ENCODE measurements at regions not wholly inside any gene's neighbourhood (a gene's known extent, or its start where the extent isn't known, plus 50 kb on each side); places are given as distances from the start of the nearest gene placed in this dataset.

GRCh38 chr6:80642452-80642851, 536.0 kb downstream of the BCKDHB start:
- H3K79me2 ChIP-seq (ENCODE audit: insufficient read depth, low read depth) = no peaks in the 10 kb centered on the region
- peaks cover 46% of the 10 kb centered on the region for H3K4me1 ChIP-seq (ENCODE audit: low read depth, poor library complexity, severe bottlenecking)
- H3K4me3 ChIP-seq (IDR thresholded peaks at IDR 0.05; ENCODE audit: insufficient read depth, low read depth, low read length) = no peak overlapping the region
- H2AFZ ChIP-seq (ENCODE audit: low read depth) = no peak overlapping the region
- no peaks in the 10 kb centered on the region for H3K27me3 ChIP-seq (ENCODE audit: insufficient read depth, low read depth)
- peak overlapping the region; percentile 17; the same call in 1 of the 2 replicates for H3K4me2 ChIP-seq
- no peak overlapping the region for H3K27ac ChIP-seq
- no peaks in the 10 kb centered on the region for H3K36me3 ChIP-seq (ENCODE audit: insufficient read depth)
- H3K9ac ChIP-seq = no peak overlapping the region
- H4K20me1 ChIP-seq (ENCODE audit: insufficient read depth) = no peaks in the 10 kb centered on the region
- no peak for TF ChIP-seq CTCF (conservative IDR thresholded peaks at IDR 0.05; ENCODE audit: low read depth, low read length)

- H3K36me3 ChIP-seq (ENCODE audit: insufficient read depth) = no peaks in the 10 kb centered on the region
- H3K4me1 ChIP-seq (ENCODE audit: low read depth, poor library complexity, severe bottlenecking) = peaks cover 55% of the 10 kb centered on the region
- no peak for TF ChIP-seq CTCF (conservative IDR thresholded peaks at IDR 0.05; ENCODE audit: low read depth, low read length)
- H3K9ac ChIP-seq = no peak overlapping the region
- no peaks in the 10 kb centered on the region for H3K27me3 ChIP-seq (ENCODE audit: insufficient read depth, low read depth)
- H3K4me3 ChIP-seq (IDR thresholded peaks at IDR 0.05; ENCODE audit: insufficient read depth, low read depth, low read length) = no peak overlapping the region
- no peaks in the 10 kb centered on the region for H3K79me2 ChIP-seq (ENCODE audit: insufficient read depth, low read depth)
- H3K27ac ChIP-seq = no peak overlapping the region
- no peaks in the 10 kb centered on the region for H4K20me1 ChIP-seq (ENCODE audit: insufficient read depth)
- peak overlapping the region; percentile 17; the same call in 1 of the 2 replicates for H3K4me2 ChIP-seq
- no peak overlapping the region for H2AFZ ChIP-seq (ENCODE audit: low read depth)
Observed at GRCh38 chr6:80641591-80641990, 535.1 kb downstream of the BCKDHB start.

GRCh38 chr6:80640176-80640575, 533.7 kb downstream of the BCKDHB start:
- Histone ChIP-seq H3K4me2 (peak overlapping the region; percentile 80), H3K27ac (peak overlapping the region; percentile 93)

GRCh38 chr6:80639181-80639629, 532.7 kb downstream of the BCKDHB start:
- Histone ChIP-seq H3K79me2 (ENCODE audit: insufficient read depth, low read depth) (no peaks in the 10 kb centered on the region), H3K27me3 (ENCODE audit: insufficient read depth, low read depth) (no peaks in the 10 kb centered on the region), H3K9ac (peak overlapping the region; percentile 53), H3K36me3 (ENCODE audit: insufficient read depth) (no peaks in the 10 kb centered on the region), H4K20me1 (ENCODE audit: insufficient read depth) (no peaks in the 10 kb centered on the region), H3K27ac (peak overlapping the region; percentile 93), H3K4me3 (IDR thresholded peaks at IDR 0.05; ENCODE audit: insufficient read depth, low read depth, low read length) (no peak overlapping the region), H2AFZ (ENCODE audit: low read depth) (peak overlapping the region; percentile 50; the same call in 1 of the 2 replicates), H3K4me1 (ENCODE audit: low read depth, poor library complexity, severe bottlenecking) (peaks cover 59% of the 10 kb centered on the region), H3K4me2 (peak overlapping the region; percentile 80)
- no peak for TF ChIP-seq CTCF (conservative IDR thresholded peaks at IDR 0.05; ENCODE audit: low read depth, low read length)

More at GRCh38 chr6:80640176-80640575, 533.7 kb downstream of the BCKDHB start:
- Histone ChIP-seq H3K9ac (peak overlapping the region; percentile 32; the same call in 1 of the 2 replicates), H3K4me3 (IDR thresholded peaks at IDR 0.05; ENCODE audit: insufficient read depth, low read depth, low read length) (no peak overlapping the region), H4K20me1 (ENCODE audit: insufficient read depth) (no peaks in the 10 kb centered on the region), H3K27me3 (ENCODE audit: insufficient read depth, low read depth) (no peaks in the 10 kb centered on the region), H3K36me3 (ENCODE audit: insufficient read depth) (no peaks in the 10 kb centered on the region), H3K79me2 (ENCODE audit: insufficient read depth, low read depth) (no peaks in the 10 kb centered on the region), H3K4me1 (ENCODE audit: low read depth, poor library complexity, severe bottlenecking) (peaks cover 59% of the 10 kb centered on the region), H2AFZ (ENCODE audit: low read depth) (no peak overlapping the region)
- no peak for TF ChIP-seq CTCF (conservative IDR thresholded peaks at IDR 0.05; ENCODE audit: low read depth, low read length)
